Gastroesophageal sphincter (tissue), 4 donors: ENCODE measurements at regions not wholly inside any gene's neighbourhood (a gene's known extent, or its start where the extent isn't known, plus 50 kb on each side); places are given as distances from the start of the nearest gene placed in this dataset.

Experiments
- ATAC-seq: fragments of 150-250 bp; one replicate; pipeline ENCODE4 v1.9.1; 2016; ENCODE audit warnings: mild to moderate bottlenecking, moderate library complexity
- H3K27ac ChIP-seq, 4 donors: fragments of 200-600 bp; sonication (generic) in 3 of 4; 1 replicate in 3 of 4; 2 replicates in 1 of 4; pipeline ENCODE4 v1.5.1; 2016 to 2019
- H3K27me3 ChIP-seq: fragments of 200-600 bp; sonication (generic); one replicate; pipeline ENCODE4 v1.5.1; 2019
- H3K36me3 ChIP-seq, 2 donors: fragments of 200-600 bp; sonication (generic); one replicate each; pipeline ENCODE4 v1.5.1; 2019; ENCODE audit warnings: control low read depth in 1 of 2
- H3K4me1 ChIP-seq, 3 donors: fragments of 200-600 bp; sonication (generic); 1 replicate in 2 of 3; 2 replicates in 1 of 3; pipeline ENCODE4 v1.5.1; 2016 to 2019; ENCODE audit warnings: control low read depth in 2 of 3
- H3K4me3 ChIP-seq, 2 donors: fragments of 200-600 bp; sonication (generic); one replicate each; pipeline ENCODE4 v1.5.1; 2019; ENCODE audit warnings: mild to moderate bottlenecking in 1 of 2, moderate library complexity in 1 of 2
- H3K9me3 ChIP-seq, 3 donors: fragments of 200-600 bp; sonication (generic); one replicate each; pipeline ENCODE4 v1.5.1; 2017 to 2019; ENCODE audit warnings: control low read depth in 2 of 3
- EP300 ChIP-seq: sonication (generic); formaldehyde crosslinking; IDR thresholded peaks from one replicate; pipeline ENCODE4 v1.6.1; 2017; ENCODE audit warnings: antibody characterized with exemption, mild to moderate bottlenecking
- POLR2A ChIP-seq, 2 donors: fragments of 450-650 bp; IDR thresholded peaks; one replicate each; pipeline ENCODE4 v1.6.1; 2017; ENCODE audit warnings: antibody characterized with exemption in 2 of 2, mild to moderate bottlenecking in 2 of 2, moderate library complexity in 1 of 2
- POLR2AphosphoS5 ChIP-seq: sonication (generic); formaldehyde crosslinking; IDR thresholded peaks from one replicate; pipeline ENCODE4 v1.6.1; 2017; ENCODE audit warnings: antibody characterized with exemption
- WGBS, 2 donors: methylation state at CpG; one replicate each; pipeline ENCODE4 v1.1.5; 2018; ENCODE audit warnings: low coverage in 1 of 2; 5-methylcytosine and 5-hydroxymethylcytosine counted together
- TF ChIP-seq, protein P1 (sequence below), 4 experiments: fragments of 200-600 bp in 2 of 4; fragments of 450-650 bp in 2 of 4; sonication (generic) in 1 of 4; IDR thresholded peaks; one replicate each; pipeline ENCODE4 v1.5.1; 2017 to 2019; ENCODE audit warnings: antibody characterized with exemption in 4 of 4, mild to moderate bottlenecking in 2 of 4, moderate library complexity in 2 of 4

DNA sequence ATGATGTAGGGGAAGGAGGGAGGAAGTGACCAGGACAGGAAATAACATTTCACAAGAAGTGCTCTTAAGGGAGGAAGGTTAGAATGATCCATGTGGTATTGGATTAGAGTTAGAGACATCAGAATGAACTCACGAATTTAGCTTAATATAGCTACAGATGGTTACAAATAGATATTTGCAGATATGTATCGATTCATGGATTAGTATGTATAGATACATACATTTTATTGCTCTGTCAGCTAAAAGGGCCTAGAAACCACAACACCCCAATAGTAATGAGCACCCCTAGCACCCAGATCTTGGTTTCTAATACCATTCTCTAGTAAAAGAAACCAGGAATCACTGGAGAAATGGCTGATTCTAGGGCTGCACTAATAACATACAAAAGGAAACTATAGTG lies 59.6 kb upstream of the LTBP1 start:
- Histone ChIP-seq H3K27me3 (no peaks in the 10 kb centered on the region), H3K4me1 (no peaks in the 10 kb centered on the region), H3K27ac (no peak overlapping the region), H3K9me3 (peaks cover 0 to 17% (median 0%) of the 10 kb centered on the region in 3 donors), H3K36me3 (no peaks in the 10 kb centered on the region), H3K4me3 (no peak overlapping the region)
- WGBS, 2 donors: 90 to 97% methylated on average over 1 to 2 of the region's 2 CpGs
- ATAC-seq: no peak
- no peak for TF ChIP-seq POLR2AphosphoS5
- TF ChIP-seq POLR2A (IDR thresholded peaks at IDR 0.05): no peak
- no peak for TF ChIP-seq EP300
- TF ChIP-seq, protein P1, sequence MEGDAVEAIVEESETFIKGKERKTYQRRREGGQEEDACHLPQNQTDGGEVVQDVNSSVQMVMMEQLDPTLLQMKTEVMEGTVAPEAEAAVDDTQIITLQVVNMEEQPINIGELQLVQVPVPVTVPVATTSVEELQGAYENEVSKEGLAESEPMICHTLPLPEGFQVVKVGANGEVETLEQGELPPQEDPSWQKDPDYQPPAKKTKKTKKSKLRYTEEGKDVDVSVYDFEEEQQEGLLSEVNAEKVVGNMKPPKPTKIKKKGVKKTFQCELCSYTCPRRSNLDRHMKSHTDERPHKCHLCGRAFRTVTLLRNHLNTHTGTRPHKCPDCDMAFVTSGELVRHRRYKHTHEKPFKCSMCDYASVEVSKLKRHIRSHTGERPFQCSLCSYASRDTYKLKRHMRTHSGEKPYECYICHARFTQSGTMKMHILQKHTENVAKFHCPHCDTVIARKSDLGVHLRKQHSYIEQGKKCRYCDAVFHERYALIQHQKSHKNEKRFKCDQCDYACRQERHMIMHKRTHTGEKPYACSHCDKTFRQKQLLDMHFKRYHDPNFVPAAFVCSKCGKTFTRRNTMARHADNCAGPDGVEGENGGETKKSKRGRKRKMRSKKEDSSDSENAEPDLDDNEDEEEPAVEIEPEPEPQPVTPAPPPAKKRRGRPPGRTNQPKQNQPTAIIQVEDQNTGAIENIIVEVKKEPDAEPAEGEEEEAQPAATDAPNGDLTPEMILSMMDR (IDR thresholded peaks at IDR 0.05): no peak

DNA sequence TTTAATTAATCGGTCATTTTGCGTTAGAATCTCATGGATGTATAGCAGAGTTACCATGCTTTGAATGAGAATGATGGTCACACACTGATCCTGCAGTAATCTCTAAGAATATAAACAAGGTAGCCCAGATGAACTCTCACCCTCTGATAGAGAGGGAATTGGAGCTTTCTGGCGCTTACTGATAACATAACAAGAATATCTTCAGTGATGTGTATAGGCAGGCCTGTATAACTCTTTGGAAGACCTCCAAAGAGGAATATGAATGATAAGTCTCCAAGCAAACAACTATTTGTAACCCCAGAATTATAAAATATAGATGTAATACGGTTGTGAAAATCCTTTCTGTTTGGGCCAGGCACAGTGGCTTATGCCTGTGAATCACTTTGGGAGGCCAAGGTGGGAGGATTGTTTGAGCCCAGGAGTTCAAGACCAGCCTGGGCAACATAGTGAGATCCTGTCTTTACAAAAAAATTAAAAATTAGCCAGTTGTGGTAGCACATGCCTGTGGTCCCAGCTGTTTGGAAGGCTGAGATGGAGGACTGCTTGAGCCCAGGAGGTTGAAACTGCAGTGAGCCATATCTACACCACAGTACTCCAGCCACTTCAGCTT lies 52.5 kb upstream of the LTBP1 start:
- no peak for TF ChIP-seq EP300
- TF ChIP-seq, protein P1 (IDR thresholded peaks at IDR 0.05): no peak
- TF ChIP-seq POLR2AphosphoS5: no peak
- TF ChIP-seq POLR2A (IDR thresholded peaks at IDR 0.05): no peak
- ATAC-seq: no peak
- no peak overlapping the region for H3K27ac ChIP-seq
- H3K36me3 ChIP-seq: no peaks in the 10 kb centered on the region
- no peak overlapping the region for H3K4me3 ChIP-seq
- 67 to 88% methylated on average over 4 of the region's 4 CpGs for WGBS, 2 donors
- H3K9me3 ChIP-seq: no peaks in the 10 kb centered on the region
- no peaks in the 10 kb centered on the region for H3K27me3 ChIP-seq
- H3K4me1 ChIP-seq: peaks cover 0 to 4% (median 0%) of the 10 kb centered on the region in 3 donors

DNA sequence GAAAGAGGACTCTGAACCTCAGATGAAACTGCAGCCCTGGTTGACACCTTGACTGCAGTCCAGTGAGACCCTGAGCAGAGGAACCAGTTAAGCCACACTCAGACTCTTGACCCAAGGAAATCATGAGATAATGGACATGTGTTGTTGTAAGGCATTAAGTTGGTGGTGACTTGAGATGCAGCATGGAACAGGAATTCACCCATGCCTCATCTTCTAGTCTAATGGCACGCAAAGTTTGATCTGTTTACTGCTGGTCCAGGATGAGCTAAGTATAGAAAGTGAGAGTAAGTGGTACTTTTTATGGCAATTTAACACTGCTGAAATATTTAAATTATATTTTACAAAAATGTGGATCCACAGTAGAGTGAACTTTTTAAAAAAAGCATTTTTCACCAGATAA lies 51.3 kb upstream of the LTBP1 start:
- 26 to 100% methylated on average over 1 of the region's 1 CpG for WGBS, 2 donors
- Histone ChIP-seq H3K4me3 (no peak overlapping the region), H3K27me3 (no peaks in the 10 kb centered on the region), H3K36me3 (no peaks in the 10 kb centered on the region), H3K4me1 (peaks cover 0 to 4% (median 0%) of the 10 kb centered on the region in 3 donors), H3K9me3 (no peaks in the 10 kb centered on the region), H3K27ac (no peak overlapping the region)
- no peak for TF ChIP-seq POLR2AphosphoS5
- no peak for TF ChIP-seq POLR2A (IDR thresholded peaks at IDR 0.05)
- TF ChIP-seq EP300: no peak
- no peak for ATAC-seq
